ENCODE measurements at regions not wholly inside any gene's neighbourhood (a gene's known extent, or its start where the extent isn't known, plus 50 kb on each side); places are given as distances from the start of the nearest gene placed in this dataset.

- TF ChIP-seq CTCF (IDR thresholded peaks at IDR 0.05) = no peak
- TF ChIP-seq ZFX (IDR thresholded peaks at IDR 0.05; ENCODE audit: borderline replicate concordance) = no peak
- no peak overlapping the region for H3K27ac ChIP-seq
Observed at GRCh38 chr7:80403686-80404241, 108.1 kb downstream of the GNAT3 start.

GRCh38 chr7:80401708-80402107 is 110.2 kb downstream of the GNAT3 start:
- no peak for TF ChIP-seq CTCF (IDR thresholded peaks at IDR 0.05)
- TF ChIP-seq ZFX (IDR thresholded peaks at IDR 0.05; ENCODE audit: borderline replicate concordance) = no peak
- H3K27ac ChIP-seq = no peak overlapping the region

GRCh38 chr7:80393786-80394185 is 118.1 kb downstream of the GNAT3 start:
- no peak overlapping the region for H3K27ac ChIP-seq
- TF ChIP-seq CTCF (IDR thresholded peaks at IDR 0.05) (no peak), ZFX (IDR thresholded peaks at IDR 0.05; ENCODE audit: borderline replicate concordance) (no peak)

- TF ChIP-seq ZFX (IDR thresholded peaks at IDR 0.05; ENCODE audit: borderline replicate concordance) (no peak), CTCF (IDR thresholded peaks at IDR 0.05) (peak; percentile 76)
- no peak overlapping the region for H3K27ac ChIP-seq
Observed at GRCh38 chr7:80392229-80393169, 119.4 kb downstream of the GNAT3 start.

GRCh38 chr7:80387634-80388193 is 124.2 kb downstream of the GNAT3 start:
- TF ChIP-seq ZFX (IDR thresholded peaks at IDR 0.05; ENCODE audit: borderline replicate concordance) (no peak), CTCF (IDR thresholded peaks at IDR 0.05) (no peak)
- no peak overlapping the region for H3K27ac ChIP-seq

GRCh38 chr7:80386686-80387085 is 125.2 kb downstream of the GNAT3 start:
- TF ChIP-seq CTCF (IDR thresholded peaks at IDR 0.05) = no peak
- TF ChIP-seq ZFX (IDR thresholded peaks at IDR 0.05; ENCODE audit: borderline replicate concordance) = no peak
- H3K27ac ChIP-seq = no peak overlapping the region

- no peak overlapping the region for H3K27ac ChIP-seq
- TF ChIP-seq ZFX (IDR thresholded peaks at IDR 0.05; ENCODE audit: borderline replicate concordance) = no peak
- TF ChIP-seq CTCF (IDR thresholded peaks at IDR 0.05) = no peak
Observed at GRCh38 chr7:80385508-80385907, 126.4 kb downstream of the GNAT3 start.
